ENCODE measurements at regions not wholly inside any gene's neighbourhood (a gene's known extent, or its start where the extent isn't known, plus 50 kb on each side); places are given as distances from the start of the nearest gene placed in this dataset.

DNA sequence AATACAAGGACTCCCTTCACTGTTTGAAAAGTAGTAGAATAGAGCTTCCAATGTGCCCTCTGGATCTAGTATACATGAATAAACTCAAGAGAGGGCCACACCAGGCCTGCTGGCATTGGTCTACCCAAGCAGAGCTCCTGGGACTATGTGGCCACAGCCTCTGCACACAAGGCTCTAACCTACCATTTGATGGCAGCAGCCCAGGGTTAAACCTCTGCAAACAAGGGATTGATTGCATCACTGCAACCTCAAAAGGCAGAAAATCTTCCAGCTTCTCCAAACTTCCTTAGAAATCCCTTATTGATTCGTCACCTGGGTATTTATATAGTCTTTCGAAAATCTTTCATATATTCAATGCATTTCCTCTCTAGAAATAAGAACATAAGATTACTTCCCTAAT is 147.6 kb upstream of the SETBP1 start:
- no peak overlapping the region for H3K27ac ChIP-seq
- TF ChIP-seq, protein P1, sequence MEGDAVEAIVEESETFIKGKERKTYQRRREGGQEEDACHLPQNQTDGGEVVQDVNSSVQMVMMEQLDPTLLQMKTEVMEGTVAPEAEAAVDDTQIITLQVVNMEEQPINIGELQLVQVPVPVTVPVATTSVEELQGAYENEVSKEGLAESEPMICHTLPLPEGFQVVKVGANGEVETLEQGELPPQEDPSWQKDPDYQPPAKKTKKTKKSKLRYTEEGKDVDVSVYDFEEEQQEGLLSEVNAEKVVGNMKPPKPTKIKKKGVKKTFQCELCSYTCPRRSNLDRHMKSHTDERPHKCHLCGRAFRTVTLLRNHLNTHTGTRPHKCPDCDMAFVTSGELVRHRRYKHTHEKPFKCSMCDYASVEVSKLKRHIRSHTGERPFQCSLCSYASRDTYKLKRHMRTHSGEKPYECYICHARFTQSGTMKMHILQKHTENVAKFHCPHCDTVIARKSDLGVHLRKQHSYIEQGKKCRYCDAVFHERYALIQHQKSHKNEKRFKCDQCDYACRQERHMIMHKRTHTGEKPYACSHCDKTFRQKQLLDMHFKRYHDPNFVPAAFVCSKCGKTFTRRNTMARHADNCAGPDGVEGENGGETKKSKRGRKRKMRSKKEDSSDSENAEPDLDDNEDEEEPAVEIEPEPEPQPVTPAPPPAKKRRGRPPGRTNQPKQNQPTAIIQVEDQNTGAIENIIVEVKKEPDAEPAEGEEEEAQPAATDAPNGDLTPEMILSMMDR (IDR thresholded peaks at IDR 0.05) = no peak
- no peak for TF ChIP-seq ZFX (IDR thresholded peaks at IDR 0.05; ENCODE audit: borderline replicate concordance)

DNA sequence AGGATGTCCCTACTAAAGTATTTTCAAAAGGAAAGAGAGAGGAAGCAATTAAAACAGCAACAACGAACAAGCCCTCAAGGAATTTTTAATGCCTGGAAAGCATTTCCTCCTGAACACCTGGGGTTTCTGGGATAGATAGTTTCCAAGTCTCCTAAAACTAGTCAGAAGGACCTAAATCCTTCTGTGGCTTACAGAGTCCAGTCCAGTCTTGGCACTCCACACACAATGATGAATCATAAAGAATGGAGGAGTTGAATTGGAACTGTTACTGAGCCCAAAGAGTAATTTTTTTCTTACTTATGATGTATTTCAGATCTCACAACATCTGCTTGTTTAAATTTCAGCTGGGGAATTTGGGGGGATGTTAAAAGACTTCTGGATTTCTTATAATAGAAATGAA is 144.6 kb upstream of the SETBP1 start:
- TF ChIP-seq, protein P1 (IDR thresholded peaks at IDR 0.05) = no peak
- TF ChIP-seq ZFX (IDR thresholded peaks at IDR 0.05; ENCODE audit: borderline replicate concordance) = no peak
- H3K27ac ChIP-seq = no peak overlapping the region

DNA sequence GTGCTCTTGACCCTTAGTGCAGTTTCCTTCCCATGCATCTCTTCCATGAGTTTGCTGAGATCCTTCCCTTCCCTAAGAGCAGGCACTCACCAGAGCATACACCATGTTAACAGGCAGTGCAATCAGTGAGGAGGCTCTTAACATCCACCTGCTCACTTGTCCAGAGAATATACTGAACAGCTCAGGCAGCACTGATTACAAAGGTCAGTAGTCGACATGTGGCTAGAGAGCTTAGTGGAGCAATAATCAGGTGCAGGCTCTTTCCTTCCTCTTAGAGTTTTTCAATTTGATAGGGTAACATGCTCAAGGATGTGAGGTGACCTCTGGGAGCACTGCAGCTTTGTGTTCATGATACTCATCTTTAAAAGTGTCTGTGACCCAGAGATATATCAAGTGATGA is 144.1 kb upstream of the SETBP1 start:
- no peak overlapping the region for H3K27ac ChIP-seq
- TF ChIP-seq ZFX (IDR thresholded peaks at IDR 0.05; ENCODE audit: borderline replicate concordance) = no peak
- TF ChIP-seq, protein P1 (IDR thresholded peaks at IDR 0.05) = no peak

DNA sequence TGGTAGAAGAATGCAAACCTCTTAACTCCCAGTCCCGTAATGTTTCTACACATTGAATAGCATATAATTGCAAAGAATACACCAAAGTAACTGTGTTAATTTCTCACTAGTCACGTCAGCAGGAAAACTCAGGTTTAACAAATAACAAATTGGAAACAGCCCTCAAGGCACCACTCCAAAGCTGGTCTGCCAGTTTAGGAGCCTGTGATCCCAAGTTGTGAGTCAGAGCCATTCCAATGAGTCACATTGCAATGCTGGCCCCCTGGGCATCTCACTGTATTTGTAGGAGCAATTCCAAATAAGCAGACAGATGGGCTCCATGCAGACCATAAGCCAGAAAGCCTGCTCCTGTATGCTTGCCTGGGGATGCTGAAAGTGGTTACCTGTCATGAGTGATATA is 143.2 kb upstream of the SETBP1 start:
- TF ChIP-seq ZFX (IDR thresholded peaks at IDR 0.05; ENCODE audit: borderline replicate concordance) = no peak
- TF ChIP-seq, protein P1 (IDR thresholded peaks at IDR 0.05) = no peak
- H3K27ac ChIP-seq = no peak overlapping the region

DNA sequence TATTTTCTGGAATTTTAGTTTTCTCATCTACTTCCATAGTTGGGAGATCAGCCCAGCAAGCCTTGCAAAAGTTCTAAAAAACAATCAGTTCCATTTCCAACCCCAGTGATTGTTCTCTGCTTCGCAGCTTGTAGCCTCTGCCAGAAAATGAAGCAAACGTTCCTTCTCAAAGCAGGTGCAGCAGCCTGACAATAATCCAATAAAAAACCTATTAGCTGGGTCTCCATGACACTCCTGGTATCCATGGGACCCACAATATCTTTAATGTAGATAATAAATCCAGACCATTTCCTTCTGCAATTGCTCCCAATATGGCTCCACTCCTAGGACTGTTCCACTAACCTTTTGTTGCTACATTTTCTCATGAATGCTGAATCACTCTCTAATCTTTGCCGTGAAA is 140.8 kb upstream of the SETBP1 start:
- TF ChIP-seq, protein P1 (IDR thresholded peaks at IDR 0.05) = no peak
- no peak for TF ChIP-seq ZFX (IDR thresholded peaks at IDR 0.05; ENCODE audit: borderline replicate concordance)
- H3K27ac ChIP-seq = no peak overlapping the region

DNA sequence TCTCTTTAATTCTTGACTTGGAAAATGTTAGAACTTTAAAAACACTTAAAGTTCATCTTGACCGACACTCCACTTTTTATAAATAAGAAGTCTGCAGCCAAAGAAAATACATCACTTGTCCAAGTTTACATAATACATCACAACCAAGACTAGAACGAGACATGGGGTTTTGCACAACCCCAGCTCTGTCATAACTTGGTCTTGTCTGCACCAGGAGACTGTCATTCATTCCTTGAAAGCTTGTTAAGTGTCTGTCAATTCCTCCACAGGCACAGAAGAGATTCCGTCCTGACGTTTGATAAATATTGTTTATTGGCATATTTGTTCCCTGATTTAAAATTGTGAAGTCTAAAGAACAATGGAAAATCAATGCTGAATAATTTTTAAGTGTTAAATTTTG is 139.5 kb upstream of the SETBP1 start:
- H3K27ac ChIP-seq = no peak overlapping the region
- no peak for TF ChIP-seq ZFX (IDR thresholded peaks at IDR 0.05; ENCODE audit: borderline replicate concordance)
- TF ChIP-seq, protein P1 (IDR thresholded peaks at IDR 0.05) = no peak

DNA sequence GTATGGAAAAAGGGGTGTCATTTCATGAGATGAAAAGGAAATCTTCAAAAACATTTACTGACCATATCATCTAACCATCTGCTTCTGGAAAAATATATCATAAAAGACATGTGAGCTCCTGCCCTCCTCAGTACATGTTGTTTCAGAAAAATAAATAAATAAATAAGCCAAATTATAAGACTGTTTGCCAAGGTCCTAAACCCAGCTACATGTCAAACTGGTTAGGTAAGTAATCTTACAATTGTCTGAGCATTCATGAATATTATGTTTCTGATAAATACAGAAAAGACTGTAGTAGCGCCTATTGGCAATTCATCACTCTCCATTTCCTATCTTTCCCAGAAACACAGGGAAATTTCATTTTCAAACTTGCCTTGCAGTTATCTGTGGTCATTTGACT is 138.9 kb upstream of the SETBP1 start:
- TF ChIP-seq, protein P1 (IDR thresholded peaks at IDR 0.05) = no peak
- no peak for TF ChIP-seq ZFX (IDR thresholded peaks at IDR 0.05; ENCODE audit: borderline replicate concordance)
- H3K27ac ChIP-seq = no peak overlapping the region
